Spleen (tissue), 7 donors: ENCODE measurements at regions not wholly inside any gene's neighbourhood (a gene's known extent, or its start where the extent isn't known, plus 50 kb on each side); places are given as distances from the start of the nearest gene placed in this dataset.

Experiments
- POLR2A ChIP-seq, 3 donors: fragments of 450-650 bp; IDR thresholded peaks; one replicate each; pipeline ENCODE4 v1.5.1; 2017; ENCODE audit warnings: antibody characterized with exemption in 3 of 3, mild to moderate bottlenecking in 1 of 3
- POLR2AphosphoS5 ChIP-seq, 3 donors: sonication (generic); formaldehyde crosslinking; IDR thresholded peaks; one replicate each; pipeline ENCODE4 v1.5.1; 2017; ENCODE audit warnings: antibody characterized with exemption in 3 of 3
- TF ChIP-seq, protein P1 (sequence below), 11 experiments: fragments of 200-600 bp in 7 of 11; fragments of 450-650 bp in 4 of 11; sonication (generic) in 4 of 11; IDR thresholded peaks in 8 of 11; conservative IDR thresholded peaks in 3 of 11; 1 replicate in 7 of 11; 2 replicates in 4 of 11; pipeline versions ENCODE4 v1.4.0 to v1.8.0; 2016 to 2021; ENCODE audit warnings: antibody characterized with exemption in 11 of 11, inconsistent platforms in 4 of 11, mild to moderate bottlenecking in 1 of 11
- donor health status: DM: no; HTN: no; CAD: no; lungs with moderate emphysema.
- donor health status: DM: no; HTN: no; CAD: no.
- donor health status: DM: no; HTN: no; CAD: no.

DNA sequence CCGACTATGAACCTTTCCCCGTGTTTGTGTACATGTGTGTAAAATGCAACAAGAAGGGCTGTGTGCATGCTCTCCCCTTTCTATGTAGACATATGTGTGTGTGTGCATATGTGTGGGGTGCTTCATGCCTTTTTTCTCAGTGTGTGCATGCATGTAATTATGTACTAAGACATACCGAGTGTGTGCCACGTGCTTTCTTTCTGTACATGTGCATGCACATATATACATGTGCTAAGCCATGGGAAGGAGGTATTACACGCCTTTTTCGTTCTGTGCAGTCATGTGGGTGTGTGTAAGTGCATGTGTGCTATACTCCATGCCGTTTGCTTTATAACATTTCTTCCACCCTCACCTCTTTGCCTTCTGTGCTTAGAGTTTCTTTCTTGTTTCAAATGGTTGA is 544.3 kb downstream of the TNS3 start:
- TF ChIP-seq, protein P1, sequence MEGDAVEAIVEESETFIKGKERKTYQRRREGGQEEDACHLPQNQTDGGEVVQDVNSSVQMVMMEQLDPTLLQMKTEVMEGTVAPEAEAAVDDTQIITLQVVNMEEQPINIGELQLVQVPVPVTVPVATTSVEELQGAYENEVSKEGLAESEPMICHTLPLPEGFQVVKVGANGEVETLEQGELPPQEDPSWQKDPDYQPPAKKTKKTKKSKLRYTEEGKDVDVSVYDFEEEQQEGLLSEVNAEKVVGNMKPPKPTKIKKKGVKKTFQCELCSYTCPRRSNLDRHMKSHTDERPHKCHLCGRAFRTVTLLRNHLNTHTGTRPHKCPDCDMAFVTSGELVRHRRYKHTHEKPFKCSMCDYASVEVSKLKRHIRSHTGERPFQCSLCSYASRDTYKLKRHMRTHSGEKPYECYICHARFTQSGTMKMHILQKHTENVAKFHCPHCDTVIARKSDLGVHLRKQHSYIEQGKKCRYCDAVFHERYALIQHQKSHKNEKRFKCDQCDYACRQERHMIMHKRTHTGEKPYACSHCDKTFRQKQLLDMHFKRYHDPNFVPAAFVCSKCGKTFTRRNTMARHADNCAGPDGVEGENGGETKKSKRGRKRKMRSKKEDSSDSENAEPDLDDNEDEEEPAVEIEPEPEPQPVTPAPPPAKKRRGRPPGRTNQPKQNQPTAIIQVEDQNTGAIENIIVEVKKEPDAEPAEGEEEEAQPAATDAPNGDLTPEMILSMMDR (IDR thresholded peaks at IDR 0.05 in 8 of 11, conservative IDR thresholded peaks at IDR 0.05 in 3 of 11) = no peak
- TF ChIP-seq POLR2A (IDR thresholded peaks at IDR 0.05) = no peak
- no peak for TF ChIP-seq POLR2AphosphoS5 (IDR thresholded peaks at IDR 0.05)
